ENCODE measurements at regions not wholly inside any gene's neighbourhood (a gene's known extent, or its start where the extent isn't known, plus 50 kb on each side); places are given as distances from the start of the nearest gene placed in this dataset.

- no peaks in the 10 kb centered on the region for H3K9me2 ChIP-seq (ENCODE audit: insufficient read depth)
- H3K4me2 ChIP-seq = no peak overlapping the region
- Mint-ChIP-seq H3K27me3 (ENCODE audit: insufficient read depth, low read depth, poor library complexity) (peaks cover 1% of the 10 kb centered on the region), H3K27ac (no peak overlapping the region), H3K9me3 (no peaks in the 10 kb centered on the region), H3K4me1 (no peaks in the 10 kb centered on the region), H3K36me3 (ENCODE audit: low read depth) (no peaks in the 10 kb centered on the region), H3K4me3 (no peak overlapping the region)
- no peaks in the 10 kb centered on the region for H3K79me2 ChIP-seq (replicated peaks; ENCODE audit: insufficient read depth)
- H3K36me3 ChIP-seq (ENCODE audit: insufficient read depth) = no peaks in the 10 kb centered on the region
- no peaks in the 10 kb centered on the region for H3F3A ChIP-seq (replicated peaks; ENCODE audit: low read depth)
- ATAC-seq (no peak), DNase-seq (ENCODE audit: low spot score) (no peak)
- H4K20me1 ChIP-seq (replicated peaks; ENCODE audit: insufficient read depth) = no peaks in the 10 kb centered on the region
- H3K27me3 ChIP-seq (ENCODE audit: insufficient read depth) = no peaks in the 10 kb centered on the region
- no peak overlapping the region for H3K4me3 ChIP-seq
- TF ChIP-seq STAT1 (IDR thresholded peaks at IDR 0.05; ENCODE audit: unreplicated experiment) (no peak), CTCF (conservative IDR thresholded peaks at IDR 0.05; ENCODE audit: low read depth in 2 of 2) (no peak), CREB1 (CRISPR knock-in tag; IDR thresholded peaks at IDR 0.05; ENCODE audit: low read depth) (no peak), POLR2AphosphoS5 (IDR thresholded peaks at IDR 0.05; ENCODE audit: low read depth) (no peak), ZNF331 (CRISPR knock-in tag; IDR thresholded peaks at IDR 0.05; ENCODE audit: low read depth) (no peak), REST (IDR thresholded peaks at IDR 0.05; ENCODE audit: unreplicated experiment) (no peak), ZNF462 (CRISPR knock-in tag; IDR thresholded peaks at IDR 0.05) (no peak), JUNB (IDR thresholded peaks at IDR 0.05; ENCODE audit: unreplicated experiment) (no peak), EZH2 (IDR thresholded peaks at IDR 0.05; ENCODE audit: low read depth, unreplicated experiment) (no peak), ZNF114 (CRISPR knock-in tag; IDR thresholded peaks at IDR 0.05) (no peak), NANOG (IDR thresholded peaks at IDR 0.05; ENCODE audit: borderline replicate concordance) (no peak), ETS1 (IDR thresholded peaks at IDR 0.05) (no peak), EZH2phosphoT487 (IDR thresholded peaks at IDR 0.05; ENCODE audit: unreplicated experiment) (no peak)
- H3K27ac ChIP-seq (ENCODE audit: low read depth) = no peak overlapping the region
- no peak overlapping the region for H2AFZ ChIP-seq
- H3K4me1 ChIP-seq (ENCODE audit: insufficient read depth) = no peaks in the 10 kb centered on the region
Measured at GRCh38 chr1:72462186-72462905, 180.0 kb upstream of the NEGR1 start.

Measured in GM23338 (cell line).